Right forelimb (tissue), 1 donor: ENCODE measurements at regions not wholly inside any gene's neighbourhood (a gene's known extent, or its start where the extent isn't known, plus 50 kb on each side); places are given as distances from the start of the nearest gene placed in this dataset.

Experiments used
- DNase-seq: peaks from one replicate; pipeline ENCODE4 v3.0.0-alpha.2; 2018

DNA sequence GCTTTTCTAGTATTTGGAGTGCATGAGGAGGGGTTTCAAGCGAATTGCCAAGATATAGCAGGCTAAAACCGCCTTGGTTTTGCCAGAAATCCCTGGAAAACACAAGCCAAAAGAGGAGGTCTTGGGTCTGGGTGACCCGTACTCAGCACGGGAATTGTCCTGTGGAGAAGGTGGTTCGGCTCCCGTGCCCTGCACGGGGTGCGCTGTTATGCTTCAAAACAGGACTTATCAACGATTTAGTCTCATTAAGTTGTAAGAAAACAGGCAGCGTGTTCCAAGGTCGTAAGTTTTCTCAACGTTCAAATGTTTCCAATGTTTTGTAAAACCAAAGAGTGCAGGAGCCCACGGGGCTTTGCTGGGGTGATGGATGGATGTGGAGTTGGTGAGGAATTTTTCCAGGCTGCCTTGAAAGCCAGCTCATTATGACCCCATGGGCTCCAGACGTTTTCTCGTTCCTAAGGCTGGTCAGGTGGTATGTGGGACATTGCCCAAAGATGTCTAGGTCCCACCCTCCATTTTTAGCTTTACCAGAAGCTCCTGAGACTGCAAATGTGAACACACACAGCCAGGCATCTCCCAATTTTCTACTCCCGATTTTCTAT lies 75.4 kb upstream of the CLDN14 start:
- DNase-seq, result no peak

DNA sequence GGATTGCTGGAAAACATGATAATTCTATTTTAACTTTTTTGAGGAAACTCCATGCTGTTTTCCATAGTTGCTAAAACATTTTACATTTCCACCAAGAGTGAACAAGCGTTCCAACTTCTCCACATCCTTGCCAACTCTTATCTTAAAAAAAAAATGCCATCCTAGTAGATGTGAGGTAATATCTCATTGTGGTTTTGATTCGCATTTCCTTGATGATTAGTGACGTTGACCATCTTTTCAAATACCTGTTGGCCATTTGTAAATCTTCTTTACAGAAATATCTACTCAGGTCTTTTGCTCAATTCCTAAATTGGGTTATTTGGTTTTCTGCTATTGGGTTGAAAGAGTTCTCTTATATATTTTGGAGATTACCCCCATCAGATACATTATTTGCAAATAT lies 77.4 kb upstream of the CLDN14 start:
- DNase-seq, result no peak

- DNase-seq, result no peak
Observed at GRCh38 chr21:36560933-36561575, 81.1 kb upstream of the CLDN14 start.

- no peak for DNase-seq
Observed at GRCh38 chr21:36563341-36563926, 83.5 kb upstream of the CLDN14 start.

DNA sequence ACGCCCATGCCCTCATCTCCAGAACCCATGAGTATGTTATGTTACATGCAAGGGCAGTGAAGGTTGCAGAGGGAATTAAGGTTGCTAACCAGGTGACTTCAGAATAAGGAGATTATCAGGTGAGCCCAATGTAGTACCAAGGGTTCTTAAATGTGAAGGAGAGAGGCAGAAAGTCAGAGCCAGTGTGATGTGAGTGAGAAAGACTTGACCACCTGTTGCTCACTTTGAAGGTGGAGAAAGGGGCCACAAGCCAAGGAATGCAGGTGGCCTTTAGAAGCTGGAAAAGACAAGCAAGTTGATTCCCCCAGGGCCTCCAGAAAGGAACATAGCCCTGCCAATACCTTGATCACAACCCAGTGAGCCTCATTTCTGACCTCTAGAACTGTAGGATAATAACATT lies 84.7 kb upstream of the CLDN14 start:
- DNase-seq, result no peak

DNA sequence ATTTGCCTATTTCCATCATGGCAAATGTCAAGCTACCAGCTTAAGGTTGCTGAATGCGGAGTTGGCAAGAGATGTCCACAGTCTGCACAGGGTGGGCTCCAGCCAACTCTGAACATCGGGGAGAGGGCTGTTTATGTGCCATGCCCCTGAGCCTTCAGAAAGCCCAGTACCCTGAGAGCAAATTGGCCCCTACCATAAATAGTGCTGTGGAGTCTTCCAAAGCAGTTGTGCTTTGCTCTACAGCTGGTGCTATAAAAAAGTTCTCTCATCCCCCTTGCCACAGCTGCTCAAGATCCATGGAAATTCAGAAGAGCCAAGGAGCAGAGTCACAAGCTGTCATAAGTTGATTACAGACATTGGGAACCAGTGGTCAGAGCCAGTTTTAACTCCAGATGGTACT lies 85.6 kb upstream of the CLDN14 start:
- DNase-seq, result no peak

DNA sequence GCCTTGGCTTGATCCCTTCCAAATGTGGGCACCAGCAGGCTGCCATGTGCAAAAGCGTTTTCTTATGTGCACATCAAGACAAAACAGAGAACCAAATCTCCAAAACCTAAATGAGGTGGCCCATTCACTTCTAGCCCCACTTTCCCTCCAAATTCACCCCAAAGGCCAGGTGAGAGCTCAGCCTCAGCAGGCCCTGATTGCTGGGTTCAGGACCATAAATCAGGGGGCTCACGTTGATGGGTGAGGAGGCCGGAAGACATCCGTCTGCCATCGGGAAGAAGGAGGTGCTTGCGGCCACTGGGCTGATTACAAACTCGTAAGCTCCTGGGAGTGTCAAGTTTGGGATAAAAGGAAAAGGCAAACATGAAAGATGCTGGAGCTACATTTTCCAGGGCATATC lies 86.7 kb upstream of the CLDN14 start:
- no peak for DNase-seq

DNA sequence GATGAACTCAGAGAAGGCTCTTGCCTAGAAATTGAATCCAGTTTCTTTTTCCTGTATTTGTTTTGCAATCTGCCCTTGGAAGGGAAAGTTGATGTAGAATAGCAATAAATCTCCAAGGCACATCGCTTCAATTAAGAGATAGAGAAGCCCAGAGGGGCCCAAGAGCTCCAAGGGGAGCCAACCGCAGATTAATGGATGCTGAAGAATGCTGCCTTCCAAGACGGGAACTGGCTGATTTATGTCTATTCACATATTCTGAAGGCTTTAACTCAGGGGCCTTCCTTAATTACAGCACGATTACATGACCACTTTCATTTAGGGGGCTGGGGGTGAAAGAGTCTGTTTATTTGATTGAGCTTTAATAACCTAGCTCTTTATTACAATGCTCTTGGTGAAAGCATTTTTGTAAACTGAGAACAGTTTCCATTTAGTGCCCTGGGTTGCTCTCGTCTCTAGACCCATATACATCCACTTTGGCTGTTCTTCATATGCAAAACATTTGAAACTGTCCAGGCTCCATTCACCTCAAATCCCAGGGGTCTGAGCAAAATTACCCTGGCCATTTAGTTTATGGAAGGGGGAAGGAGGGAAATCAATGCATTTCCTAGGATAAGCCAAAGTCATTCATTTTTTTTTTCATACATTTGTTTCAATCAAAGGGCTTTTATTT lies 87.4 kb upstream of the CLDN14 start:
- no peak for DNase-seq

DNA sequence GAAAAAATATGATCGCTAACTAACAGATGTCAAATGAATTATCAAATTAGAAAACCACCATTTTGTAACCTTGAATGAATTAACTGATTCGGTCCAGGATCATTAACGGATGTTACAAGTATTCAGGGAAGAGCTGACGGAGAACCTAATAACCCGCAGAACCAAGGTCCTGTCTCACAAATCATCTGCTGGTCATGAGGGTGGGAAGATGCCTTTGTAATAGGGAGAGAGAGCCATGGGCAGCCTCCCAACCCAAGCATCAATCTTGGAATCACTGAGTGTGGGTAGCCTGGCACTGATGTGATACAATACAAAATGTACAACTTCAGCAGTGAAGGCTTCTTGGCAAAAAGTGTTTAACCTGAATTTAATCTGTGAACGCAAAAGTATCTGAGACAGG lies 89.6 kb upstream of the CLDN14 start:
- DNase-seq, result no peak

DNA sequence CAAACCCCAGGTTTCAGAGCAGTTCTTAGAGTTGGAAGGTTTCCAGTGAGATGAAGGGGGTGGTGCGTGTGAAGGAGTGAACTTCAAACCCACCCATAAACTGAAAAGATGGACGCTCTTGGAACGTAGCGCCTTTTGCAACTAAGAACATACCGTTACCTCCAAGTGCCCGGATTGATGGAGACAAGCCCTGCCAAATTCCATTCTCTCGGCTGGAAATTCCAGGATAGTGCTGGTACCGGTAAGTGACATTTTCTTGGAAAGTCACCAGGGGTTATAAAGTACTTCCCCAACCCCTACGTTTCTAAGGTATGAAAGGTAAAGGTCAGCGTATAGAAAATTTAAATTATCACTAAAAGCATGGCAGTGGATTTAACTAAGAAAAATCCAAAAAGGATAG lies 91.6 kb upstream of the CLDN14 start:
- DNase-seq, result no peak

- DNase-seq, result no peak
Observed at GRCh38 chr21:36572039-36572438, 92.1 kb upstream of the CLDN14 start.

GRCh38 chr21:36575306-36575705 lies 95.4 kb upstream of the CLDN14 start:
- no peak for DNase-seq

DNA sequence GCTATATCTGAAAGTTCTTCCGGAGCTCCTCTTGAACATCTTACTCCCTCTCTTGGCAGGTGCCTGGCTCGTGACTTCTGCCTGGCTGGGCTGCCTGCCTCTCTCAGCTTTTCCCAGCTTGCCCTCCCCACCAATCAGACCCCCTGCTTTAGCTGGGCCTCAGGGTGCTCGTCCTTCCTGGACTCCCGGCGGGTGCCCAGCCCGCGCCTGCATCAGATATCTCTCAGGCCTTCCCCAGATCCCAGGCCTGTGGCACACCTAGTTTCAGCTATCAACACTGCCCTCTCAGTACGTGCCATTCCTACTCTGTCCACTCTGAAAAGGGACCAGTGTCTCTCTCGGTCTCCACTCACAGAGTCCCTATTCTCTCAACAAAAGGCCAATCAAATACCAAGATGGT lies 96.5 kb upstream of the CLDN14 start:
- no peak for DNase-seq

- DNase-seq, result no peak
Observed at GRCh38 chr21:36579898-36580297, 100.0 kb upstream of the CLDN14 start.

- DNase-seq, result no peak
Observed at GRCh38 chr21:36582271-36582670, 102.3 kb upstream of the CLDN14 start.

DNA sequence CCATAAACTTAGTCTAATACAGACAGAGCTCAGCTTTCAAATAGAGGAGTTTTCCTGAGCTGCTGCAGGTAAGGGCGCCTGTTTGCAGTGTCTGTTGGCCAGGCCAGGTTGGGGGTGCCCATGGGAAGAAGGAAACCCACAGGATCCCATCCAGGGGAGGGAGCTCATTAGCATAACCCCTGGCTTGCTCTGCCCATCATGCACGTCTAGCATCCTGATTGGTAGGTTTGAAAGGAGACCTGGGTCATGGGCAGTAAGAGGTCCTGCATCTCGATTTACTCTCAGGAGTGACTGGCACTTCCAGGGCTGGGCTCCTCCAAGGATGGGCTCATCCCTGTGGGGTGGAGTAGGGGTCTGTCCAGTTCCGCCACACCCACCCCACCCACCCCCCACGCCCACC lies 103.7 kb upstream of the CLDN14 start:
- DNase-seq, result no peak

GRCh38 chr21:36584980-36585940 lies 105.3 kb upstream of the CLDN14 start:
- no peak for DNase-seq

DNA sequence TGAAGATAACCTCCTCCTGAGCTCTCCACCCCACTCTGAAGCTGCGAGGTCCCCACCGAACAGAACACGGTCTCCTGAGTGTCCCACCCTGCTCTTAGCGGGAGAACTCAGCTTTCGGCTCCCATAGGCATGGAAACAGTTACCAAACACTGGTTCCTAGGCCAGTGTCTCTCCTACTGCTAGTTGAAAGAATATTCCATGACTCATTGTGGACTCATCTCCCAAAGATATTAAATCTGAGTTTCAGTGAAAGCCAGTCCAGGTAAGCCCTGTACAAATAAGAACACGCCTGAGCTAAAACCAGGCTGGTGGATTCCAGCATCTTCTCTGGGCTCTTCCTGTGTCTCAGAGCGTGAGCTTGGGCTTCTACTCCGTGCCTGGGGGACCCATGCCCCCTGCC lies 107.5 kb upstream of the CLDN14 start:
- DNase-seq, result no peak

GRCh38 chr21:36589352-36589971 lies 109.5 kb upstream of the SIM2 start:
- DNase-seq, result no peak

DNA sequence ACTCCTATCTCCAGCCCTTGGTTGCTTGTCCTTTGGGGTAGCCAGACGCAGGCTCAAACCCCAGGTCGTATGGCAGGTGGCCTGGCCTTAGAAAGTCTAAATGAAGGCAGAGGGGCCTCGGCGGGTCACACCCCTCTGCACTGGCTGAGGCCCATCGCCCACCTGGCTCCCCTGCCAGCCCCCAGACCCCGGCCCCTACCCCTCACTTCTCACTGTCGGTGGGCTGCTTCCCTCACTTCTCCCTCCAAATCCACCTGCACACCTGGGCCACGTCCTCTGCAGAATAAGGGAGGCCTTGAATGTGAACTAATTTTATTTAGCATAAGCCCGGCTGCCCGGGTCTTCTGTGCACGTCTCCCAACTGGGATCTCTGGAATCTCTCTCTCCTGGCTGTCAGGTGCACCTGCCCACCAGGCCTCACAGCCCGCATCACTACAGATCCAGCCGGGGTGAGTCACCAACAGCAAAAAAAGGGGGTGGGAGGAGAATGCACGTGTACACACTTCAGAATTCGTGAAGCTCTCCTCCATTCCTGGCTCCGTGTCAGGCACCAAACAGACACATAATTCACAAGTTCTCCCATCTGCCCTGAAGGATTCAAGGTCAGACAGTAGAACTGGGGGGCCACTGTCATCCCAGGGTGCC lies 107.5 kb upstream of the SIM2 start:
- no peak for DNase-seq

DNA sequence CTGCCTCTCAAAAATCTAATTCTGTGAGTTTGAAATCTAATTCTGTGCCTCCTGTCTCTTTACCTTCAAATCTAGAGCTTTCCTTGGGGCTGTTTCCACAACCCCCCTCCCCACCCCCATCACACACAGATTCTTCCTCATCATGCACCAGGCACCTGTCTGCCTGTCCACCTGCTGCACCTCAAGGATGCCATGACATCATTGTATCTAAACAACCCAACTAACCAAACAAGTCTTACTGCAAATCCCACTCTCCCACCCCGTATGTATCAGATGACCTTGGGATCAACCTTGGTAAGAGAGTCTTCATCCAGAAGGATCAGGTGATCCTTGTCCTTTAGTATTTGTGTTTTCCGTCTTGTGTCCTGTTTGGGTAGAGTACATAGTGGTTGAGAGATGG lies 102.7 kb upstream of the SIM2 start:
- DNase-seq, result no peak

DNA sequence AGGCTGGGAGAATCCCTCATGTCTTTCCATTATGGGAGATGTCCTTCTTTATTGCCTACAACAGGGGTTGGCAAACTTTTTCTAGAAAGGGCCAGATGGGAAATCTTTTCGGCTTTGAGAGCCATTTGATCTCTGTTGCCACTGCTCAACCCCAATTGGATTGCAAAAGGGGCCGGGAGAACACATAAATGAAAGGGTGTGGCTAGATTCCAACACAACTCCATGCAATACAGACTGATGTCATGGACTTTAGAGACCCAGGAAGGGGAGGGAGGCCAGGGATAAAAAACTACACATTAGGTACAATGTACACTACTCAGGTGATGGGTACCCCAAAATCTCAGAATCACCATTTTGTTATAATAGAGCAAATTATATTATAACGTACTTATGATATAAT lies 97.6 kb upstream of the SIM2 start:
- DNase-seq, result no peak
